ENCODE measurements at regions not wholly inside any gene's neighbourhood (a gene's known extent, or its start where the extent isn't known, plus 50 kb on each side); places are given as distances from the start of the nearest gene placed in this dataset.
"Not testable (repeated sequence)": the region's sequence is repeated elsewhere in the genome, so short reads cannot be mapped to it uniquely, and the experiment has no call there.

GRCh38 chrX:6990552-6991193 is 156.8 kb upstream of the STS start:
- no peaks in the 10 kb centered on the region for H3K79me2 ChIP-seq (ENCODE audit: low read length)
- H3K9me3 ChIP-seq (ENCODE audit: low read length): no peaks in the 10 kb centered on the region
- H3K9me2 ChIP-seq (replicated peaks; ENCODE audit: insufficient read depth, low read length): no peaks in the 10 kb centered on the region
- no peak overlapping the region for H3K9ac ChIP-seq (ENCODE audit: low read length)
- no peak overlapping the region for H3K4me3 ChIP-seq (ENCODE audit: low read length)
- no peak overlapping the region for H3K27ac ChIP-seq (ENCODE audit: low read length)
- H3K36me3 ChIP-seq (ENCODE audit: insufficient read depth, low read length): no peaks in the 10 kb centered on the region
- H3K27me3 ChIP-seq (ENCODE audit: low read length): no peaks in the 10 kb centered on the region
- H3K4me2 ChIP-seq (ENCODE audit: low read depth, low read length, poor library complexity, severe bottlenecking): no peak overlapping the region
- peaks cover 4% of the 10 kb centered on the region; the same call in 1 of the 2 replicates for H3K4me1 ChIP-seq (ENCODE audit: low read length)
- no peak overlapping the region for H2AFZ ChIP-seq (ENCODE audit: low read length)
- H4K20me1 ChIP-seq (ENCODE audit: insufficient read depth, low read depth, low read length): no peaks in the 10 kb centered on the region
- DNase-seq: no peak

DNA sequence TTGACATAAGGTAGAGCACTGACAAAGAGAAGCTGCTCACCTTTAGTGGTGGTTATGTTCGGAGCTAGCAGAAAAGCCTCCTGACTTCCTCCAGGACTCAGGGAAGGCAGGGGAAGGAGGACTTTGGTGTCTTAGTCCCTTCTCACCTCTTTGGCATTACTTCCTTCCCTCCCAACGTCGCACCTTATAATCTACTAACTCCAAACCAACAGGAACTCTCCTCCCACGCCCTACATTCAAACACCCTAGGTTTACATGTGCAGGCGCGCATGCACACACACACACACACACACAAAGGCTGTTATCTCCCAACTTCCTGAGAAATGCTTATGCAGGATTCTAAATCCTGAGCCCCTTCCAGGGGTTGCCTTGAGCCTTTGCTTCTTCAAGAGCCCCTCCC is 157.7 kb upstream of the STS start:
- Histone ChIP-seq H3K27ac (ENCODE audit: low read length) (no peak overlapping the region), H3K9ac (ENCODE audit: low read length) (no peak overlapping the region), H2AFZ (ENCODE audit: low read length) (no peak overlapping the region), H3K9me2 (replicated peaks; ENCODE audit: insufficient read depth, low read length) (no peaks in the 10 kb centered on the region), H3K4me3 (ENCODE audit: low read length) (no peak overlapping the region), H4K20me1 (ENCODE audit: insufficient read depth, low read depth, low read length) (no peaks in the 10 kb centered on the region), H3K4me1 (ENCODE audit: low read length) (peaks cover 4% of the 10 kb centered on the region; the same call in 1 of the 2 replicates), H3K9me3 (ENCODE audit: low read length) (no peaks in the 10 kb centered on the region), H3K27me3 (ENCODE audit: low read length) (no peaks in the 10 kb centered on the region), H3K4me2 (ENCODE audit: low read depth, low read length, poor library complexity, severe bottlenecking) (no peak overlapping the region), H3K79me2 (ENCODE audit: low read length) (no peaks in the 10 kb centered on the region), H3K36me3 (ENCODE audit: insufficient read depth, low read length) (no peaks in the 10 kb centered on the region)
- no peak for DNase-seq

- not testable (repeated sequence) for H3K4me1 ChIP-seq (ENCODE audit: low read length); H3K9ac ChIP-seq (ENCODE audit: low read length); H3K79me2 ChIP-seq (ENCODE audit: low read length); H2AFZ ChIP-seq (ENCODE audit: low read length); H3K4me3 ChIP-seq (ENCODE audit: low read length); H3K27ac ChIP-seq (ENCODE audit: low read length); H3K9me3 ChIP-seq (ENCODE audit: low read length); H3K9me2 ChIP-seq (replicated peaks; ENCODE audit: insufficient read depth, low read length); H3K36me3 ChIP-seq (ENCODE audit: insufficient read depth, low read length); H4K20me1 ChIP-seq (ENCODE audit: insufficient read depth, low read depth, low read length); H3K27me3 ChIP-seq (ENCODE audit: low read length); DNase-seq; H3K4me2 ChIP-seq (ENCODE audit: low read depth, low read length, poor library complexity, severe bottlenecking)
Observed at GRCh38 chrX:6988694-6989093, 158.8 kb upstream of the STS start.

DNA sequence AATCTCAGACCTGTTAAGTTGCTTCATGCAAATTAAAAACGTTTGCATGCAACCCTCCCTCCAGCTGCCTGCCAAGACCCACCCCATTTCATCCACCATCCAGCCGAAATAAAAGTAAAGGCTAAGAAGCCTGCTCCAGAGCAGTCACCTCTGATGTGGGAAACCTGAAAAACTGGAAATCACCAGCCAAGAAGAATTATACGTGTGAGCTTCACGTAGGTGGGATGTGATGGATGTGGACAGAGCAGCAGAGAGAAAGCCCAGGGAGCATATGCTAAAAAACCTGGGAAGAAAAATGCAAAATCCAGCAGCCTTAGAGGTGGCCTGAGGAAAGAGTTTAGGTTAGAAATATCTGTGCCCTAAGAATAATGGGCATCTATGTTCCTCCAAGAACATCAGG is 160.6 kb upstream of the STS start:
- Histone ChIP-seq H3K9ac (ENCODE audit: low read length) (no peak overlapping the region), H3K36me3 (ENCODE audit: insufficient read depth, low read length) (no peaks in the 10 kb centered on the region), H3K9me3 (ENCODE audit: low read length) (no peaks in the 10 kb centered on the region), H2AFZ (ENCODE audit: low read length) (no peak overlapping the region), H3K4me1 (ENCODE audit: low read length) (peaks cover 4% of the 10 kb centered on the region; the same call in 1 of the 2 replicates), H3K27ac (ENCODE audit: low read length) (no peak overlapping the region), H3K27me3 (ENCODE audit: low read length) (no peaks in the 10 kb centered on the region), H3K79me2 (ENCODE audit: low read length) (no peaks in the 10 kb centered on the region), H3K4me3 (ENCODE audit: low read length) (no peak overlapping the region), H3K4me2 (ENCODE audit: low read depth, low read length, poor library complexity, severe bottlenecking) (no peak overlapping the region), H4K20me1 (ENCODE audit: insufficient read depth, low read depth, low read length) (no peaks in the 10 kb centered on the region), H3K9me2 (replicated peaks; ENCODE audit: insufficient read depth, low read length) (no peaks in the 10 kb centered on the region)
- no peak for DNase-seq

GRCh38 chrX:6985537-6985936 is 162.0 kb upstream of the STS start:
- Histone ChIP-seq H3K27me3 (ENCODE audit: low read length) (no peaks in the 10 kb centered on the region), H3K27ac (ENCODE audit: low read length) (no peak overlapping the region), H3K9ac (ENCODE audit: low read length) (no peak overlapping the region), H3K9me3 (ENCODE audit: low read length) (no peaks in the 10 kb centered on the region), H3K4me2 (ENCODE audit: low read depth, low read length, poor library complexity, severe bottlenecking) (no peak overlapping the region), H3K36me3 (ENCODE audit: insufficient read depth, low read length) (no peaks in the 10 kb centered on the region), H3K79me2 (ENCODE audit: low read length) (no peaks in the 10 kb centered on the region), H3K4me3 (ENCODE audit: low read length) (no peak overlapping the region), H3K4me1 (ENCODE audit: low read length) (peaks cover 4% of the 10 kb centered on the region; the same call in 1 of the 2 replicates), H3K9me2 (replicated peaks; ENCODE audit: insufficient read depth, low read length) (no peaks in the 10 kb centered on the region), H4K20me1 (ENCODE audit: insufficient read depth, low read depth, low read length) (no peaks in the 10 kb centered on the region), H2AFZ (ENCODE audit: low read length) (no peak overlapping the region)
- DNase-seq: no peak

DNA sequence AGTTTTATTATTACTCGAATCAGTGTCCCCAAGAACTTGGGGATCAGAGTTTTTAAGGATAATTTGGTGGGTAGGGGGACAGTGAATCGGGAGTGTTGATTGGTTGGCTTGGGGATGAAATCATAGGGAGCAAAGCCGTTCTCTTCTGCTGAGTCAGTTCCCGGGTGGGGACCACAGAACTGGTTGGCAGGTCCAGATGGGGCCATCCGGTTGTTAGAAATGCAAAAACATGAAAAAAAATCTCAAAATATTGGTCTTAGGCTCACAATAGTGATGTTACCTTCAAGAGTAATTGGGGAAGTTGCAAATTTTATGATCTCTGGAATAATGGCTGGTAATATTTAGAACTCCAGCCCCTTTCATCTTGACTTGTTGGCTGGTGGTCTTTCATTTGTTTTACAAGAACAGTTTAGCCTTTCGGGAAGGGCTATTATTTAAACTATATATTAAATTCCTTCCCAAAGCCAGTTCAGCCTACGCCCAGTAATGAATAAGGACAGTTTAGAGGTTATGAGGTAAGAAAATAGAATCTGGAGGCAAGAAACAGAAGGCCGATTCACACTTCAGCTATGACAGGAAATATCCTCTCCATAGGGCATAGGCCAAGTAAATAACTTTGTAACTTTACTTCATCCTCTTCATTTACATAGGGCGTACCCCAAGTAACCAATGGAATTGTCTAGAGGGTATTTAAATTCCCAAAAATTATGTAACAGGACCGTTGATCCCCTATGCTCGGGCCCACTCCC is 164.1 kb upstream of the STS start:
- Histone ChIP-seq H3K36me3 (ENCODE audit: insufficient read depth, low read length) (no peaks in the 10 kb centered on the region), H3K27ac (ENCODE audit: low read length) (no peak overlapping the region), H3K4me1 (ENCODE audit: low read length) (peaks cover 4% of the 10 kb centered on the region; the same call in 1 of the 2 replicates), H3K4me3 (ENCODE audit: low read length) (no peak overlapping the region), H2AFZ (ENCODE audit: low read length) (no peak overlapping the region), H3K9ac (ENCODE audit: low read length) (no peak overlapping the region), H3K9me3 (ENCODE audit: low read length) (no peaks in the 10 kb centered on the region), H3K9me2 (replicated peaks; ENCODE audit: insufficient read depth, low read length) (no peaks in the 10 kb centered on the region), H3K79me2 (ENCODE audit: low read length) (no peaks in the 10 kb centered on the region), H3K4me2 (ENCODE audit: low read depth, low read length, poor library complexity, severe bottlenecking) (no peak overlapping the region), H3K27me3 (ENCODE audit: low read length) (no peaks in the 10 kb centered on the region), H4K20me1 (ENCODE audit: insufficient read depth, low read depth, low read length) (no peaks in the 10 kb centered on the region)
- no peak for DNase-seq

DNA sequence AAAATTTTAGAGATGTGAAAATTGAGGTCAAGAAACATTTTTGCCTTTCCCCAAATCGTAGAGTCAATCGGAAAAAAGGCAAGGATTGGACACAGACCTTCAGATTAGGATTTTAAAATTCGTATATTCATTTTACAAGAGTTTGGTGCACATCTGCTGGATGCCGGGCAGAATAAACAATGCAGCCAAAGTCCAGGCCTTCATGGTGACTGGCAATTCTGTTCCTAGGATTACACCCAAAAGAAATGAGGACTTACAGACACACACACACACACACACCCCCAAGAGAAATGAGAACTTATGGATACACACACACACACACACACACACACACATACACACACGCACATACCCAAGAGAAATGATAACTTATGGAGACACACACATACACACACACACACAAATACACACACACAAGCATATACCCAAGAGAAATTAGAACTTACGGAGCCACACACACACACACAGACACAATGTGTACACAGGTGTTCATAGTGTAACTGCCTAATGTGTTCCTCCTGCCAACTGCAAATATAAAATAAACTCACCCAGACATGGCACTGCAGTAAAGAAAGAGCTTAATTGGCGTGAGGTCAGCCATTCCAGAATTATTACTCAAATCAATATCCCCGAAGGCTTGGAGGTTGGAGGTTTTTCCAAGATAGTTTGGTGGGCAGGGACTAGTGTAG is 165.7 kb upstream of the STS start:
- Histone ChIP-seq H4K20me1 (ENCODE audit: insufficient read depth, low read depth, low read length) (no peaks in the 10 kb centered on the region), H3K27ac (ENCODE audit: low read length) (no peak overlapping the region), H3K27me3 (ENCODE audit: low read length) (no peaks in the 10 kb centered on the region), H3K79me2 (ENCODE audit: low read length) (no peaks in the 10 kb centered on the region), H2AFZ (ENCODE audit: low read length) (no peak overlapping the region), H3K4me3 (ENCODE audit: low read length) (no peak overlapping the region), H3K36me3 (ENCODE audit: insufficient read depth, low read length) (peaks cover 8% of the 10 kb centered on the region; the same call in 1 of the 2 replicates), H3K4me1 (ENCODE audit: low read length) (peaks cover 3% of the 10 kb centered on the region; the same call in 1 of the 2 replicates), H3K9ac (ENCODE audit: low read length) (no peak overlapping the region), H3K9me3 (ENCODE audit: low read length) (no peaks in the 10 kb centered on the region), H3K9me2 (replicated peaks; ENCODE audit: insufficient read depth, low read length) (no peaks in the 10 kb centered on the region), H3K4me2 (ENCODE audit: low read depth, low read length, poor library complexity, severe bottlenecking) (no peak overlapping the region)
- DNase-seq: no peak

DNA sequence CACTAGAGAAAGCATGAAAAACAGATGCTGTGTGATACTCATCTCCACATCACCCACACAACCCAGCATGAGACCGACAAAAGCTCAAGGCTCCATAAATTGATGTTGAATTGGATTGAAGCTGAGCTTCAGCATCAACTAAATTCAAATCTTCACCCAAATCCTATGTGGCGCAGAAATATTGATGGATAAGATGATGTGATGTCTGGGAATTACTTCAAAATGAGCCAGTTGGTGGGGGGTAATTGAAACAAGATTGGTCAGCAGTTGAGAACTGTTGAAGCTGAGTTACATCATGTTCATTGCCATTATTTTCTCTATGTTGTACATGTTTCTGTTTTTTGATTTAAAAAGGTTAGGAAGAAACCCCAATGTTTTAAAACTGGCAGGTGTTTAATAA is 166.5 kb upstream of the STS start:
- Histone ChIP-seq H3K36me3 (ENCODE audit: insufficient read depth, low read length) (peaks cover 8% of the 10 kb centered on the region; the same call in 1 of the 2 replicates), H3K9me3 (ENCODE audit: low read length) (no peaks in the 10 kb centered on the region), H3K79me2 (ENCODE audit: low read length) (no peaks in the 10 kb centered on the region), H3K27ac (ENCODE audit: low read length) (no peak overlapping the region), H3K4me2 (ENCODE audit: low read depth, low read length, poor library complexity, severe bottlenecking) (no peak overlapping the region), H4K20me1 (ENCODE audit: insufficient read depth, low read depth, low read length) (no peaks in the 10 kb centered on the region), H2AFZ (ENCODE audit: low read length) (no peak overlapping the region), H3K4me1 (ENCODE audit: low read length) (no peaks in the 10 kb centered on the region), H3K4me3 (ENCODE audit: low read length) (no peak overlapping the region), H3K9ac (ENCODE audit: low read length) (no peak overlapping the region), H3K9me2 (replicated peaks; ENCODE audit: insufficient read depth, low read length) (no peaks in the 10 kb centered on the region), H3K27me3 (ENCODE audit: low read length) (no peaks in the 10 kb centered on the region)
- no peak for DNase-seq
